HEK293 (cell line): ENCODE measurements at regions not wholly inside any gene's neighbourhood (a gene's known extent, or its start where the extent isn't known, plus 50 kb on each side); places are given as distances from the start of the nearest gene placed in this dataset.

Source experiments
- CTCF ChIA-PET: fragments of 350-600 bp; formaldehyde crosslinking; extraction: SDS; loops from one replicate; lab custom pipeline; 2021; ENCODE audit warnings: antibody characterized with exemption; lab: Yijun Ruan, JAX
- POLR2A ChIA-PET: fragments of 300-600 bp; formaldehyde crosslinking; extraction: SDS; loops from one replicate; lab custom pipeline; 2020; ENCODE audit warnings: antibody characterized with exemption, inconsistent platforms; lab: Yijun Ruan, JAX
- H3K27ac ChIP-seq: fragments of 200-500 bp; sonication (Bioruptor generic); 2 replicates; pipeline ENCODE4 v1.5.1; 2014; ENCODE audit warnings: low read depth, low read length, control low read depth, inconsistent platforms; ENCODE audit errors: extremely low read depth
- H3K36me3 ChIP-seq, 2 experiments: fragments of 200-500 bp in 1 of 2; sonication (Bioruptor generic) in 1 of 2; 1 replicate in 1 of 2; 2 replicates in 1 of 2; pipeline ENCODE4 v1.5.1; 2014 to 2017; ENCODE audit warnings: inconsistent platforms in 2 of 2, low read length in 2 of 2; ENCODE audit not compliant: control insufficient read depth in 2 of 2, insufficient read depth in 1 of 2
- H3K4me1 ChIP-seq: fragments of 200-500 bp; sonication (Bioruptor generic); 2 replicates; pipeline ENCODE4 v1.5.1; 2014; ENCODE audit warnings: mild to moderate bottlenecking, low read length, inconsistent platforms; ENCODE audit not compliant: control insufficient read depth, insufficient read depth
- H3K4me3 ChIP-seq: 2 replicates; pipeline ENCODE4 v1.5.1; 2011; ENCODE audit warnings: low read depth, mild to moderate bottlenecking, control low read depth, low read length, moderate library complexity
- H3K9me3 ChIP-seq: fragments of 200-500 bp; sonication (Bioruptor generic); 2 replicates; pipeline ENCODE4 v1.5.1; 2014; ENCODE audit warnings: low read depth, low read length, inconsistent platforms; ENCODE audit not compliant: control insufficient read depth, insufficient read depth
- GLIS1 ChIP-seq: fragments of 450-650 bp; formaldehyde crosslinking; IDR thresholded peaks from 2 replicates; pipeline ENCODE4 v1.5.1; 2016; ENCODE audit warnings: missing biosample characterization, missing genetic modification characterization
- ZBTB17 ChIP-seq: fragments of 450-650 bp; formaldehyde crosslinking; IDR thresholded peaks from 2 replicates; pipeline ENCODE4 v1.5.1; 2016; ENCODE audit warnings: missing biosample characterization, missing genetic modification characterization
- ZBTB6 ChIP-seq: fragments of 450-650 bp; formaldehyde crosslinking; IDR thresholded peaks from 2 replicates; pipeline ENCODE4 v1.5.1; 2017; ENCODE audit warnings: missing biosample characterization, missing genetic modification characterization
- ZBTB7A ChIP-seq: fragments of 450-650 bp; formaldehyde crosslinking; IDR thresholded peaks from 2 replicates; pipeline ENCODE4 v1.5.1; 2016; ENCODE audit warnings: low read depth, missing biosample characterization, missing genetic modification characterization
- ZFP69B ChIP-seq: fragments of 450-650 bp; formaldehyde crosslinking; IDR thresholded peaks from 2 replicates; pipeline ENCODE4 v1.5.1; 2016; ENCODE audit warnings: missing biosample characterization, missing genetic modification characterization
- ZIC2 ChIP-seq: fragments of 450-650 bp; formaldehyde crosslinking; IDR thresholded peaks from 2 replicates; pipeline ENCODE4 v1.5.1; 2016; ENCODE audit warnings: missing biosample characterization, missing genetic modification characterization
- ZNF16 ChIP-seq: fragments of 450-650 bp; formaldehyde crosslinking; IDR thresholded peaks from 2 replicates; pipeline ENCODE4 v1.5.1; 2016; ENCODE audit warnings: low read depth, missing biosample characterization, missing genetic modification characterization
- ZNF19 ChIP-seq: fragments of 450-650 bp; formaldehyde crosslinking; IDR thresholded peaks from 2 replicates; pipeline ENCODE4; 2016; ENCODE audit warnings: missing biosample characterization, missing genetic modification characterization, low read depth
- ZNF214 ChIP-seq: fragments of 450-650 bp; formaldehyde crosslinking; IDR thresholded peaks from 2 replicates; pipeline ENCODE4 v1.5.1; 2017; ENCODE audit warnings: missing biosample characterization, mild to moderate bottlenecking, missing genetic modification characterization, borderline replicate concordance
- ZNF221 ChIP-seq: fragments of 450-650 bp; formaldehyde crosslinking; IDR thresholded peaks from 2 replicates; pipeline ENCODE4 v1.5.1; 2017; ENCODE audit warnings: missing biosample characterization, missing genetic modification characterization, borderline replicate concordance
- ZNF350 ChIP-seq: fragments of 450-650 bp; formaldehyde crosslinking; IDR thresholded peaks from 2 replicates; pipeline ENCODE4 v1.5.0; 2017; ENCODE audit warnings: missing biosample characterization, mild to moderate bottlenecking, missing genetic modification characterization
- ZNF366 ChIP-seq: fragments of 450-650 bp; formaldehyde crosslinking; conservative IDR thresholded peaks from 2 replicates; pipeline ENCODE4 v1.5.1; 2016; ENCODE audit warnings: missing biosample characterization, missing genetic modification characterization
- ZNF423 ChIP-seq: fragments of 450-650 bp; formaldehyde crosslinking; IDR thresholded peaks from 2 replicates; pipeline ENCODE4 v1.5.1; 2016; ENCODE audit warnings: missing biosample characterization, missing genetic modification characterization
- ZNF473 ChIP-seq: fragments of 450-650 bp; formaldehyde crosslinking; IDR thresholded peaks from 2 replicates; pipeline ENCODE4 v1.5.1; 2017; ENCODE audit warnings: missing biosample characterization, missing genetic modification characterization
- ZNF488 ChIP-seq: fragments of 450-650 bp; formaldehyde crosslinking; IDR thresholded peaks from 2 replicates; pipeline ENCODE4 v1.5.1; 2016; ENCODE audit warnings: missing biosample characterization, missing genetic modification characterization
- ZNF677 ChIP-seq: fragments of 450-650 bp; IDR thresholded peaks from 2 replicates; pipeline ENCODE4 v1.5.0; 2018; ENCODE audit warnings: missing biosample characterization, mild to moderate bottlenecking, missing genetic modification characterization, moderate library complexity
- ZNF830 ChIP-seq: fragments of 450-650 bp; IDR thresholded peaks from 2 replicates; pipeline ENCODE4 v1.5.0; 2018; ENCODE audit warnings: missing biosample characterization, missing genetic modification characterization, low read depth, mild to moderate bottlenecking, moderate library complexity
- ZNF837 ChIP-seq: fragments of 450-650 bp; formaldehyde crosslinking; IDR thresholded peaks from 2 replicates; pipeline ENCODE4 v1.5.1; 2016; ENCODE audit warnings: missing biosample characterization, missing genetic modification characterization
- ZXDB ChIP-seq: fragments of 450-650 bp; formaldehyde crosslinking; IDR thresholded peaks from 2 replicates; pipeline ENCODE4 v1.5.1; 2016; ENCODE audit warnings: missing biosample characterization, missing genetic modification characterization

GRCh38 chr3:141434255-141434654 lies 52.6 kb upstream of the RASA2 start:
- POLR2A ChIA-PET, result no interaction called here

GRCh38 chr3:141436180-141436579 lies 50.6 kb upstream of the RASA2 start:
- POLR2A ChIA-PET, result no interaction called here

More at GRCh38 chr3:141434255-141434654, 52.6 kb upstream of the RASA2 start:
- Histone ChIP-seq H3K4me1 (no peaks in the 10 kb centered on the region), H3K4me3 (no peak overlapping the region), H3K9me3 (no peaks in the 10 kb centered on the region), H3K36me3 (no peaks in the 10 kb centered on the region), H3K27ac (no peak overlapping the region)
- no peak for TF ChIP-seq ZNF214 (tag by site-specific recombination)
- TF ChIP-seq ZNF830, result no peak
- TF ChIP-seq ZIC2 (tag by site-specific recombination), result no peak
- no peak for TF ChIP-seq ZNF221 (tag by site-specific recombination)
- TF ChIP-seq ZBTB6 (tag by site-specific recombination), result no peak
- no peak for TF ChIP-seq ZNF488 (tag by site-specific recombination)
- TF ChIP-seq ZBTB17 (tag by site-specific recombination), result no peak
- TF ChIP-seq ZNF837, result no peak
- TF ChIP-seq ZNF16, result no peak
- TF ChIP-seq ZNF473 (tag by site-specific recombination), result no peak
- TF ChIP-seq GLIS1 (tag by site-specific recombination), result no peak
- TF ChIP-seq ZNF423 (tag by site-specific recombination), result no peak
- no peak for TF ChIP-seq ZNF19 (tag by site-specific recombination)
- TF ChIP-seq ZBTB7A, result no peak
- no peak for TF ChIP-seq ZXDB (tag by site-specific recombination)
- TF ChIP-seq ZNF350 (tag by site-specific recombination), result no peak
- TF ChIP-seq ZFP69B (tag by site-specific recombination), result no peak
- CTCF ChIA-PET, result interaction anchor here (0.6 kb wide), 1 partner anchor 66 kb away, joined by 3 read pairs; the partner anchor contains the start of gene ZBTB38

More at GRCh38 chr3:141436180-141436579, 50.6 kb upstream of the RASA2 start:
- TF ChIP-seq ZNF677 (tag by site-specific recombination), result 0 out of 2 replicates have a peak, but pooled peaks have one; percentile 48
- no peak for TF ChIP-seq ZNF366 (tag by site-specific recombination)
- H3K36me3 ChIP-seq, result no peaks in the 10 kb centered on the region
- no peaks in the 10 kb centered on the region for H3K4me1 ChIP-seq
- no peaks in the 10 kb centered on the region for H3K9me3 ChIP-seq
- no peak overlapping the region for H3K4me3 ChIP-seq
- H3K27ac ChIP-seq, result no peak overlapping the region
- CTCF ChIA-PET, result interaction anchor here (0.7 to 1.6 kb wide), 5 partner anchors 16 to 133 kb away, joined by 3 to 5 read pairs (median 3); no protein-coding TSS in a partner anchor
